ENCODE measurements at regions not wholly inside any gene's neighbourhood (a gene's known extent, or its start where the extent isn't known, plus 50 kb on each side); places are given as distances from the start of the nearest gene placed in this dataset.

GRCh38 chr5:2126512-2126911 is 243.8 kb upstream of the IRX4 start:
- in situ Hi-C loops (cut with HindIII; ENCODE audit: low pct_unique_long_range_greater_than_20kb, low sequenced_read_pairs): no loop called here
- no peak for DNase-seq (ENCODE audit: low read depth)

- DNase-seq (ENCODE audit: low read depth): no peak
- in situ Hi-C loops (cut with HindIII; ENCODE audit: low pct_unique_long_range_greater_than_20kb, low sequenced_read_pairs): no loop called here
Observed at GRCh38 chr5:2125901-2126265, 243.2 kb upstream of the IRX4 start.

DNA sequence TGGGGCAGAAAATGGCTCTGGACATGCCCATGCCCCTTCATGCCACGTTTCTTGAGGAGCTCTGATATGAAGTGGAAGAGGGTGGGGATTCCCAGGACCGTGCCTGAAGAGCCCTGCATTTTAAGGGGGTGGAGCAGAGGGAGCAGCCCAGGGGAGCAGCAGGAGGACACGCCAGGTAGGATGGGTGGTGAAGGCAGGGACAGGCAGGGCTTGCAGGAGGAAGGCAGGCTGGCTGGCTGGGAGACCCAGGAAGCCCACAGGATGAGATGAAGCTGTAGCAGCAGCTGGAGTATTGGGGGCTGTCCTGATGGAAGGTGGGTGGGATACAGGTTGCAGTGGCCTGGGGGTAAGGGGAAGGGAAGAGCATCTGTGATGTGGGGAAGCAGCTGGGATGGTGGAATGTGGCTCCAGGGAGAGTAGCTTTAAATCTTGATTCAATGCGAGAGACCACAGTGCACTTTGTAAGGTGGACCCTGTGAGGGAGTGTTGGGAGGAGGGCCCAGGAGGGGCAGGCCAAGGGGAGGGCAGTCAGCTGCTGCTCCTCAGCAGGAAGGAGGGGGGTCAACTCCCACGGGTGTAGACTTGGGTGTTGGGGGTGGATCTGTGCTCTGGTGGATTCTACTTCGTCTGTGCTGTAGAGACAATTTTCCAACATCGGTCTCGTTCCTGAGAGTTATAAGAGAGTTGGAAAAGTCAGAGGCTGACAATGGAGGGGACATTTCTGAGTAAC is 242.6 kb upstream of the IRX4 start:
- in situ Hi-C loops (cut with HindIII; ENCODE audit: low pct_unique_long_range_greater_than_20kb, low sequenced_read_pairs): no loop called here
- no peak for DNase-seq (ENCODE audit: low read depth)

DNA sequence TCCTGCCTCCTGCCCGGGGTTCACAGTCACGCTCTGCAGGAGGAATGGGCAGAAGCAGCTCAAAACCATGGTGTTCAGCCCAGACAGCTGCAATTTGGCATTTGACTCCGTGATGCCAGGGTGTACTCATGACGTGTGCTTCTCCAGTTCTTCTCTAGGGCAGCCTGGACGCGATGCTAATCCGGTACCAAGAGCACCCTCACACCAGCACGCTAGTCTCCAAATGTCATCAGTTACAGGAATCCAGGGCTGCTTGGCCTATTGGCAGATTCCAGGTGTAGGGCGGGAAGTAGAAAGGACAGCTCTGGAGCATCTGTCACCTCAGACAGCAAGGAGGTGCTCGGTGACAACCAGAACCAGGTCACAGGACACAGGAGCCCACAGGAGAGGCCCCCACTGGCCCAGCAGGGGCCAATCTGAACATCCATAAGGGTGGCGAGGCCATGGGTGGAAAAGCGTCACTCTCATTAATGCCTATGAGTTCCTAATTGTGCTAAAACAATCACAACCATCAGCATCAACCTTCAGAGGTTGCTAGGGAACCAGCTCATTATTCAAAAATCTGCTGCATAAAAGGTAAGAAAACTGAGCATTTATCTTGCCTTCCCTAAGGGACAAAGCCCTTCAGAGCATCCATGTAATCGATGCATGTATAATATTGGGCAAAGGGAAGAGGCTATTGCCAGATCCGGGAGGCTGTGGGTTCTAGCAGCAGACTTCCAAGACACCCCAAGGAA is 241.9 kb upstream of the IRX4 start:
- in situ Hi-C loops (cut with HindIII; ENCODE audit: low pct_unique_long_range_greater_than_20kb, low sequenced_read_pairs): no loop called here
- no peak for DNase-seq (ENCODE audit: low read depth)

GRCh38 chr5:2123874-2124273 is 241.1 kb upstream of the IRX4 start:
- DNase-seq (ENCODE audit: low read depth): no peak
- in situ Hi-C loops (cut with HindIII; ENCODE audit: low pct_unique_long_range_greater_than_20kb, low sequenced_read_pairs): no loop called here

DNA sequence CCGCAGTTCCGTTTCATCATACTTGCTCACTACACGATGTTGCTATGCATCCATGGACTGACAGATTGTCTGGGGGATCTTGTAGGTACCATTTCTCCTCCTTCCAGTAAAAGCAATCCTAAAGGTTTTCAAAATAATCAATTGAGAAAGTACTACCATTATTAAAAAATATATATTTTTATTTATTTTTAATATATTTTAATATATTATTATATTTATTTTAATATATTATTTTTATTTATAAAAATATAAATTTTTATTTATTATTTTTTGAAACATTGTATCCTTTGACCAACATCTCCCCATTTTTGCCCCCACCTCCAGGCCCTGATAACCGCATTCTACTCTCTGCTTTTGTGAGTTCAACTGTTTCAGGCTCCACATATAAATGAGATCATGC is 237.6 kb upstream of the IRX4 start:
- DNase-seq (ENCODE audit: low read depth): no peak
- in situ Hi-C loops (cut with HindIII; ENCODE audit: low pct_unique_long_range_greater_than_20kb, low sequenced_read_pairs): no loop called here

DNA sequence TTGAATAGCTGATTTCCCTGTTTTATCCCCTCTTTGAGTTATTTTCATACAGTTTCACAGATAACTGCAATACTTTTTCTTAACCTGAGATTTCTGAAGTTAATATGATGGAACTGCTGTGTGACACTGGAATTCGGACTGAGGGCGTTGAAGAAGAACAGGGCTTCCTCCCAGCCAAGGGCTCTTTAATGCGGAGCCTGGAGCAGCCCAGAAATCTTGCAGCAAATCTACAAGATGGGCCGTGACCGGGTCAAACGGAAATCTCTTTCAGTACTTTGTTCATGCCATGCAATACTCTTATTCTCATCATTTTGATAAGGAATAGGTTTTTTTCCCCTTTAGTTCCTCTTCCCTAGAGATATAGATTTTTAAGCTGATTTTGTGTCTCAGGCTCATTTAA is 236.8 kb upstream of the IRX4 start:
- DNase-seq (ENCODE audit: low read depth): no peak
- in situ Hi-C loops (cut with HindIII; ENCODE audit: low pct_unique_long_range_greater_than_20kb, low sequenced_read_pairs): no loop called here

DNA sequence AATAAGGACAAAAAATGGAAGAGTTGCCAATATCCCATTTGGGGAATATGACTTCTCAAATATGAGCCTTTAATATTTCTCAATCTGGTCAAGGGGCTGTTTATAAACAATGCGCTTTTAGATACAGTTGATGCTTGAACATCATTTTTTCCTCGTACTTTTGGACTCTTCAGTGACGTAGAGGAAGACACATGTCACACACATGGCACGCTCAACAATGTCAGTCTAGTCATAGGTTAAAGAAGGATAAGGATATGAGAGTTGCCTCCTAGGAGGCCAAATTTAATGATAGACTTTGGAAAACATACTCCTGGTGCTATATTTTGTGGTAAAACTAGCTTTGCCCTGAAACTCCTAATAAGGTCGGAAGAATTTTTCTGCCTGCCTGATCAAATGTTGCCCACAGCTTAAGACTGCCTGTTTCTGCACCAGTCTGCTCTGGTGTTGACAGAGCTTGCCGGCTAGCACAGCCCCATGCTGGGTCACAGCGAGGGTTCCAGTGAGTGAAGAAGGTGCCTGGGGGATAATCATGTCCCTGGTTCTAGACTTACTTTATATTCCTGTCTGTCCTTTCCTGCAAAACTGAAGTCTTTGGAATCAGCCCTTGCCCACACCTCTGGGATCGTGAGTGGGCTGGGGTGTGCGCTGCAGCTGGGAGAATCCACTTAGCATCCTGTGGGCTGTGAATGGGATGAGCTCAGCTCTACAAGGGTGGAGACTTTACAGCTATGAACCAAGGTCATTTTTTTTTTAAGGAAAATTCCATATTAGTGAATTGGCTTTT is 230.8 kb upstream of the IRX4 start:
- no peak for DNase-seq (ENCODE audit: low read depth)
- in situ Hi-C loops (cut with HindIII; ENCODE audit: low pct_unique_long_range_greater_than_20kb, low sequenced_read_pairs): no loop called here

GRCh38 chr5:2112173-2113025 is 229.7 kb upstream of the IRX4 start:
- DNase-seq (ENCODE audit: low read depth): no peak
- in situ Hi-C loops (cut with HindIII; ENCODE audit: low pct_unique_long_range_greater_than_20kb, low sequenced_read_pairs): no loop called here

DNA sequence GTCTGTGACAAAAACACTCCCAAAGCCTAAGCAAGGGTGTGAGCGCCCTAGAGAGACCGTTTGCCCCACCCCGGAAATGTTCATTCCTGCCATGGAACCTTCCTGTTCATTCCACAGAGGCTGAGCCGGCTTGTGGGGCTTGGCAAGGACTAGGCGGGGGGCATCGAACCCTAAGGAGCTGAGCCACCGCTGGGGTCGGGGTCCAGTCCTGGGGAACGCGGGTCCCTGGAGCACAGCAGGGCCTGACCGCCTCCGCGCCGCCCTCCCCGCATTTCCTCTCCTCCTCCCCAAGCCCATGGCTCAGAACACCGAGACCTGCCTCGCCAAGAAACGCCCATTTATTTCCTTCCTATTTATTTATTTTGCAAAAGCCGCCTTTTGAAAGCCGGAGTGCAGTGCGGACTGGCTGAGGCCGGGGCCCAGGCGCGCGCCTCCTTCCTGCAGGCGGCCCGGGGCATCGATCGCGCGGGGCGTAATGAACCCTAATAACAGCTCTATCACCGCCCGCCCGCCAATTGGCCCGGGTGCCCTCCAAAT is 228.9 kb upstream of the IRX4 start:
- in situ Hi-C loops (cut with HindIII; ENCODE audit: low pct_unique_long_range_greater_than_20kb, low sequenced_read_pairs): no loop called here
- no peak for DNase-seq (ENCODE audit: low read depth)

DNA sequence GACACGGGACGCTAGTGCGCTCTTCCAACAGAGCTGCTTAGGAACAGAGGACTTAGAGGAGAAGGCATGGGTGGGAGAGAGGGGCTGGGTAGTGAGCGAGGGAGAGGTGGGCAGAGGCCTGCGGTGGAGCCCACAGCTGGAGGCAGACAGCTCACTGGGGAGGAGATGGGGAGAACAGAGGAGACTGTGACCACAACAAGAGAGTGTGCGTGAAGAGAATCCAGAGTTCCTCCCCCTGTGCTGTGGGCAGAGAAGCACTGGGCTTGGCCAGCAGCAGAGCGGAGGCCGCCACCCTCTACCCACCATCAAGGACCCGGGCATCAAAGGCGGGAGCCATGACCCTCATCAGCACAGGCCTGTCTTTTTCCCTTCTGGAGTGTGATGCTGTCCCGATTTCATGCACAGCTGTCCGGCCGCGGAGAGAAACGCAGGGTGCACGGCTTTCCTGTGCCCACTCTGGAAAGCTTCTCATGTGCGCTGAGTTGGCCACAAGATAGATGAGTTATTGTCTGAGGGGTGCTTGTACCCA is 228.3 kb upstream of the IRX4 start:
- DNase-seq (ENCODE audit: low read depth): no peak
- in situ Hi-C loops (cut with HindIII; ENCODE audit: low pct_unique_long_range_greater_than_20kb, low sequenced_read_pairs): no loop called here

DNA sequence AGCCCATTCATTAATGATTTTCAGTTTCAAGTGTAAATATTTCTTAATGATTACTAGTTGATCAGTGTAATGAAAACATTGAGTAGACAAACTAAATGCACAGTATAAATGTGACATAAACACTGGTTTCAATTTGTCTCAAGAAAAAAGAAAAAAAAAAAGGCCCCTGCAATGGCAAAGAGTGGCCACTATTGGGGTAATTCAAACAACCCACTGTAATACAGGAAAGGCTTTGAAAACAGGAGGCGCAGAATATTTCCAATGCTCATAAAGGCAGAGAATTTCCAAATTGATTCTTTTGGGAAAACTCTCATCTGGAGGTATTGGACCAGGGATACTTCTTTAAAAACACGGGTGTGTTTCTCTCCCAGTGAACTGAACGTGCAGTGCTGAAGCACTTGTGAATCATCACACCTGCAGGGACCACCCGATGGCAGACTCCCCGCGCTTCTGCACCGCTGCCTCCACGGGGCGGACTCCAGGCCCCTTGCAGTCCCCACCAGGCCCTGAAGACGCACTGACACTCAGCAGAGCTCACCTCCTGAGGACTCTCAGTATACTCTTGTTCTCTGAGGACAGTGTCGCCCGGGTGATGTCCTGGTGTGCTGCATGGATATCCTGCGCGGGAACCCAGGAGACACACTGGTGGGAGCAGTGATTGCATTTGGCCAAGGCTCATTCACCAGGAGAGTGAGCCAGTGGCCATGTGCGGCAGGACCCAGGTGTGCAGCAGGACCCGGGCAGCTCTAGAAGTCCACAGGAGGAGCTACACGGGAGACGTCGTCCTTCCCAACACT is 227.6 kb upstream of the IRX4 start:
- no peak for DNase-seq (ENCODE audit: low read depth)
- in situ Hi-C loops (cut with HindIII; ENCODE audit: low pct_unique_long_range_greater_than_20kb, low sequenced_read_pairs): no loop called here

- in situ Hi-C loops (cut with HindIII; ENCODE audit: low pct_unique_long_range_greater_than_20kb, low sequenced_read_pairs): no loop called here
- DNase-seq (ENCODE audit: low read depth): no peak
Observed at GRCh38 chr5:2109566-2109965, 226.8 kb upstream of the IRX4 start.

- no peak for DNase-seq (ENCODE audit: low read depth)
- in situ Hi-C loops (cut with HindIII; ENCODE audit: low pct_unique_long_range_greater_than_20kb, low sequenced_read_pairs): no loop called here
Observed at GRCh38 chr5:2106721-2107120, 224.0 kb upstream of the IRX4 start.

GRCh38 chr5:2105141-2105540 is 222.4 kb upstream of the IRX4 start:
- DNase-seq (ENCODE audit: low read depth): no peak

GRCh38 chr5:2103940-2104339 is 221.2 kb upstream of the IRX4 start:
- in situ Hi-C loops (cut with HindIII; ENCODE audit: low pct_unique_long_range_greater_than_20kb, low sequenced_read_pairs): no loop called here
- DNase-seq (ENCODE audit: low read depth): no peak

More at GRCh38 chr5:2105141-2105540, 222.4 kb upstream of the IRX4 start:
- in situ Hi-C loops (cut with HindIII; ENCODE audit: low pct_unique_long_range_greater_than_20kb, low sequenced_read_pairs): no loop called here
